GM18858 (cell line): ENCODE measurements at regions not wholly inside any gene's neighbourhood (a gene's known extent, or its start where the extent isn't known, plus 50 kb on each side); places are given as distances from the start of the nearest gene placed in this dataset.
"Not testable (repeated sequence)": the region's sequence is repeated elsewhere in the genome, so short reads cannot be mapped to it uniquely, and the experiment has no call there.

Experiments used
- ATAC-seq: cut with Tn5 transposase; IDR thresholded peaks from one replicate; pipeline ENCODE4 v1.9.1; 2021; ENCODE audit not compliant: unreplicated experiment

DNA sequence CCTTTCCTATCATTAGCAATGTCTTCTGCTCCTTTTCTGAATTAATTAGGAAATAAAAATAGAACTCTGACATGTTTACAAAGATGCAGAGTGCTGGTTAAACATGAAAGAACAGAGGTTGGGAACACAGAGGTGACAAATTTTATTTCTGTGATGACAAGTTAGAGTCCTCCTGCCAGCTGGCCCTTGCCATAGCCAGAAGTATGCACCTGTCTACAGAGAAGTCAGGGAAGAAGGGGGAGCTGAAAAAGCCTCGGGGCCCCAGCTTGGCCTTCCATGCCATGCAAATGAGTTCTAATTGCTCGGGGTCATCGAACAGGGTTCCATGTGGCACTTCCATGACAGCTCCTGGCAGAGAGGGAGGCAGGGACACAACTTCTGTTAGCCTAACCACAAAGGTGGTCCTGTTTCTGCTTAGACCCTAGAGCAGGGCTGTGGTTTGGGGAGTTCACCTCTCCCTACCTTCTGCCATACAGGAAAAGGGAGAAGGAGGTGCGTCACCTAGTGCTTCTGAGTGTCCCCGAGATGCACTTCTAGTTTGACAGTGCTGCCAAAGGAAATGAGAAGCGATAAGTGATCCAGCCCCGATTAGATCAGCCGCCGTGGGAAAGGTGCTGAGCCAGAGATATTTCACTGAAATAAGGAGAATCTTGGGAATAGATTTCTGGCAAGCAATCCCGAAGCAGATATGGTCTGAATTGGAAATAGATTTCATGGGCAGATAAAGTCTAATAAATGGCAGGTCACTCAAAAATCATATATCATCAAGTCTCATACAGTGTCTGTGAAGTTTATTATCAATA, 155.8 kb upstream of the FOXN3 start:
- no peak for ATAC-seq

DNA sequence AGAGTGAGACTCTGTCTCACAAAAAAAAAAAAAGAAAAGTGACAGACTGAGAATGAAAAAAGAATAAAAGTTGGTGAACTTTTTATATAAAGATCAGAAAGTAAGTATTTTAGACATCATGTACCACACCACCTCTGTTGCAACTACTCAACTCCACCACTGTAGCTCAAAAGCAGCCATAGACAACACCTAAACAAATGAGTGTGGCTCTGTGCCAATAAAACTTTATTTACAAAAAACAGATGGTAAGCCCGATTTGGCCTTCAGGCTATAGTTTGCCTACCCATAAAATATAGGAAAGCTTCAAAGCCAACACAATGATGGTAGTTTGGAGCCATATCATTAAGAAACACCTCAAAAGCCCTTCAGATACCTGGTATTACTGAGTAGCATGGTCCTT, 154.5 kb upstream of the FOXN3 start:
- ATAC-seq, result no peak

DNA sequence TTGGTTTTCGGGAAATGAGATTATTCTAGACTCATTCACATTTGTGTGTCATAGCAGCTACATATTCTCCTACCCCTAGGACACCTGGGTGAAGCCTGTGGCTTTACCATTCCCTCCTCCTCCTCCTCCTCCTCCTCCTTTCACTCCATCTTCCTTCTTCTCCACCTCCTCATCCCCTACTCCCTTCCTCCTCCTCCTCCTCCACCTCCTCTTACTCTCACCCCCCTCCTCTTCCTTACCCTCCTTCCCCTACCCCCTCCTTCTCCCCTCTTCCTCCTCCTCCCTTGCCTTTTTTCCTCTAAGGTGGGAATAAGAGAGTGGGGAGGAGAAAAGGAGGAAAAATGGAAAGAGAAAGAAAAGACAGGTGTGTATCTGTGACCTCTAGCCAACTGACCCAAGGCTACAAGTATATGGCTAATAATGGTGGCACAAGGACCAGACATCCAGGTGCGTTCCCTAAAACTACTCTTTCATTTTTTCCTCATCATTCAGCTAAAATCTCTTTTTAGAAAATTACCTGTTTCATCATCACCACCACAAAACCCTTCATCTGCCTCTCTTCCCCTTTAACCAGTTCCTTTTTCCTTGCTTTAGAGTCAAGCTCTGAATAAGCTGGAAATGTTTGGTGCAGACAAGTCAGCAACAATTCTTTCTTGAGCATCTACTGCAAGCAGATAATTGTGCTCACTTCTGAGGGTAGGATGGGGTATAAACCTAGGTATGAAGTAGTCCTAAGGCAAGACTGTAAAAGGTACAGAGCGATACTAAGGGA, 149.8 kb upstream of the FOXN3 start:
- no peak for ATAC-seq

- ATAC-seq, result no peak
Observed at GRCh38 chr14:89566180-89566579, 149.1 kb upstream of the FOXN3 start.

GRCh38 chr14:89565607-89566006, 148.6 kb upstream of the FOXN3 start:
- no peak for ATAC-seq

- no peak for ATAC-seq
Observed at GRCh38 chr14:89564989-89565388, 148.0 kb upstream of the FOXN3 start.

DNA sequence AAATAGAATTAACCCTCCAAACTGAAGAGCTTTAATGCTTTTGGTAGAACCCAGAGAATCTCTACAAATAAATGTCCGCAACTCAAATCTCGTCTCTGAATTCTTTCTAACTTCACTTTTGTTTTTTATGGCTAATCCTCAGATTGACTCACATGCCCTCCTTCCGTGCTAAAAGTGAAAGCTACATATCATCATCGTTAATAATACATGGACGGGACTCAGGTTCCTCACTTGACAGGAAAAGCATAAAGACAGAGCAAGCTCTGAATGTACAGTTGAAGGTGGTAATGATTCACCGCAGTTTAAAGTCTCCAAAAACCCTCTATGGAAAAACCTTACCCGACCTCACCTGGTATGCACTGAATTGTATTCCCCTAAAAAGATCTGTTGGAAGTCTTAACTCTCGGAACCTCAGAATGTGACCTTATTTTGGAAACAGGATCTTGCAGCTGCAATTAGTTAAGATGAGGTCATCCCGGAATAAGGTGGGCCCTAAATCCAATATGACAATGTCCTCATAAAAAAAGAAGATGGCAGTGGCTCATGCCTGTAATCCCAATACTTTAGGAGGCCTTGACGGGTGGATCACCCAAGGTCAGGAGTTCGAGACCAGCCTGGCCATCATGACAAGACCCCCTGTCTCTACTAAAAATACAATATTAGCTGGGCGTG, 147.4 kb upstream of the FOXN3 start:
- ATAC-seq, result no peak

- ATAC-seq, result no peak
Observed at GRCh38 chr14:89563471-89563870, 146.4 kb upstream of the FOXN3 start.

GRCh38 chr14:89551955-89552354, 134.9 kb upstream of the FOXN3 start:
- no peak for ATAC-seq

DNA sequence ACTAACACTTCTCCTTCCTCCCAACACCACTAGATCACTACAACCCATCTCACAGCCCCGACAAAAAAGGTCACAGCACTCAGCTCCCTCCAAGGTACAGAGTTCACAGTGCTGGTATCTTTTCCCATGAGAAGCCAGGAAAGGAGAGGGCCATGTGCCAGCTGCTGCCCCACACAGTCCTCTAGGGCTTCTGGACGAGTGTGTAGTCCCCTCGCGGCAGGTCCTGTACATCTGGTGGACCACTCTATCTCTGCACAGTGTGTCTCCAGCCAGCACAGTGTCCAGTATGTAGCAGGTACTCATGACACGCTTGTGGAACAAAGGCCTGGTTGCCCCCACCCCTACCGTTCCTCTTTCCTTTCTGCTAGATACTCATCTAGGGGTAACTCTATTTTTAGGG, 134.4 kb upstream of the FOXN3 start:
- ATAC-seq, result no peak

GRCh38 chr14:89550821-89551220, 133.8 kb upstream of the FOXN3 start:
- no peak for ATAC-seq

DNA sequence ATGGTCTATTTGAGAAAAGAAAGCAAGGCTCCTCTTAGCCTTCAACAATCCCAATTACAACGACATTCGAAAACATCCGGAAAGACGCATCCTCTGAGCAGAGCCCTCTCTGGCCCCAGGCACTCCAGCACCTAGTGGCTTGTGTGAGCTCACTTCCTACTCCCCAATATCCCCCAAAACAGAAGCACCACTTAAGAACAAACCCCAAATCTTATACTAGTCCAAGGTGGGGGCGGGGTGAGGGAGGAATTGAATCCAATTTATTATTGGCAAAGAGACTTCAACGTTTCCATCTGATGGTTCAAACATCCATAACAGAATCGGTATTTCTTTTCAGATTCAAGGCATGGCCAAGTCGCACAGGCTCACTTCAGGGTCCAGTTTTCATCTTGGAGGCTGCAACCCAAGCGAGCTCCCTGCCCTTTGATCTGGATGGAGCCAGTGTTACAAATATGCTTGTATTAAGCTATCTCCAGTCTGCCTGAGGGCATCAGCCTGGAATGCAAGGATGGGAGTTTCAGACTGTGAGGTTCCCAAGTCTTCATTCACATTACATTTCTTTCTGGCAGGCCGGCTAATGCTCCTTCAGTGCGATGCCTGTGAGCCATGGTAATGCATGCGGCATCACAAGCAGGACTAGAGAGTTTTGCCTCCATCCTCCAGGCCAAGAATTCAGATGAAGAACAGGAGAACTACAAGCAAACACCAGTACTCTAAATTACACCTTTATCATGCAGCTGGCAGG, 132.5 kb upstream of the FOXN3 start:
- no peak for ATAC-seq

GRCh38 chr14:89547047-89547446, 130.0 kb upstream of the FOXN3 start:
- not testable (repeated sequence) for ATAC-seq

DNA sequence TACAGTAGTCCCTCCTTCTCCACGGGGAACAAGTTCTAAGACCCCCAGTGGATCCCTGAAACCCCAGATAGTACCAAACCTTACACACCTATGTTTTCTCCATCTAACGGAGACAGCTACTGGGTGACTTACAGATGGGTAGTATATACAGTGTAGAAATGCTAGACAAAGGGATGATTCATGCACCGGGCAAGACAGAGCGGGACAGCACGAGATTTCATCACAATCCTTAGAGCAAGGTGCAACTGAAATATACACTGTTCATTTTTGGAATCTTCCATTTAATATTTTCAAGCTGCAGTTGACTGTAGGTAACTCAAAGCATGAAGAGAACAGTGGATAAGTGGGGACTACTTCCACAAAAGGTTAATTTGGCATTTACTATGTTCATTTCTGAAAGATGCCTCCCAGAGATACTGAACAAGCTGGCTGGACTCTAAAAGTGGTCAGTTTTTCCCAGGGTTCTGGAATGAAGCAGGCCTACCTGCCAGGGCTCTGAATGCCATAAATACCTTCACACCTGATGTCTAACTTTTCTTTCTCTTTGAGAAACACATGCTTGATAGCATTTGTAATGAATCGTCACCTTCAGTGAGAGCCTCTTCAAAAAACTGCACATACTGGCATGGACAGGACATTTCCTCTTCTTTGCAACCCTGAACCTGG, 127.7 kb upstream of the FOXN3 start:
- ATAC-seq, result no peak

GRCh38 chr14:89543425-89543790, 126.4 kb upstream of the FOXN3 start:
- no peak for ATAC-seq

- no peak for ATAC-seq
Observed at GRCh38 chr14:89542786-89543424, 125.9 kb upstream of the FOXN3 start.

GRCh38 chr14:89540830-89541470, 123.9 kb upstream of the FOXN3 start:
- ATAC-seq, result no peak

DNA sequence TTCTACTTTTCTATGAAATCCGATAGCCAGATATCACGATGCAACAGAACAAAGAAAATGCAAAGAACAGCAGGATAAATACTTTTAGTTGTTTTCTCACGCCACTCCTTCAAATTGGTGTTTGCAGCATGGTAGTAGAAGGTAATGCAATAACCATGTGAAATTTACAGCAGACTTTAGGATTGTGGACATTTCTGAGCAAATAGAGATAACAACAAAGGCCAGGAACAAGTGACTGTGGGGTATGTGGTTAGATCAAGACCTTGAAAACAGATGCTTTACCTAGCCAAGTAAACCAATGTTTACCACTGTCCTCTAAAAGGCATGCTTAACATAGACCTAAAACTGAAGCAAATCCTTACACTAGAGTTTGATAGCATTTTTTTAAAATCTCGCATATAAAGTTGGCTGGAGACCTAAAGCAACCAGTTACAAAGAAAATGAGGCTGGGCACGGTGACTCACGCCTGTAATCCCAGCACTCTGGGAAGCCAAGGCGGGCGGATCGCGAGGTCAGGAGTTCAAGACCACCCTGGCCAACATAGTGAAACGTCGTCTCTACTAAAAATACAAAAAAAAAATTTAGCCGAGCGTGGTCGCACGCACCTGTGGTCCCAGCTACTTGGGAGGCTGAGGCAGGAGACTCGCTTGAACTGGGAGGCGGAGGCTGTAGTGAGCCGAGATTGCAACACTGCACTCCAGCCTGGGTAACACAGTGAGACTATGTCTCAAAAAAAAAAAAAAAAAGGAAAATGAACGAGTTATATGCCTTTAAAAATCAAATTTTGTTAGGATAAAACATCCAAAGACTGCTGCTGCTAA, 123.2 kb upstream of the FOXN3 start:
- no peak for ATAC-seq

- no peak for ATAC-seq
Observed at GRCh38 chr14:89537911-89538310, 120.9 kb upstream of the FOXN3 start.
